H1 (cell line): ENCODE measurements at regions not wholly inside any gene's neighbourhood (a gene's known extent, or its start where the extent isn't known, plus 50 kb on each side); places are given as distances from the start of the nearest gene placed in this dataset.

Source experiments
- CTCF ChIA-PET: fragments of 300-600 bp; sonication (Branson Sonifier 250); formaldehyde crosslinking; loops from one replicate; lab custom pipeline; 2021; ENCODE audit not compliant: partially characterized antibody; lab: Charles Lee
- POLR2A ChIA-PET: fragments of 300-600 bp; sonication (Branson Sonifier 250); formaldehyde crosslinking; loops from one replicate; lab custom pipeline; 2021; ENCODE audit warnings: inconsistent platforms; ENCODE audit not compliant: partially characterized antibody; lab: Charles Lee
- DNase-seq, 2 experiments: peaks; one replicate each; pipeline versions ENCODE4 v3.0.0 to v3.0.0-alpha.2; 2010 to 2022; ENCODE audit warnings: low spot score in 2 of 2, low read depth in 1 of 2, mixed read lengths in 1 of 2
- FAIRE-seq: peaks from 2 replicates; lab custom pipeline; 2011; peaks lifted over from hg19 to GRCh38; lab: Jason Lieb, UNC
- H2AFZ ChIP-seq: 2 replicates; pipeline ENCODE4 v1.8.1; 2012; ENCODE audit warnings: low read length, inconsistent platforms
- H2AK5ac ChIP-seq: 2 replicates; pipeline ENCODE4 v1.6.1; 2013; ENCODE audit warnings: low read depth, low read length
- H2BK120ac ChIP-seq: replicated peaks from 2 replicates; pipeline ENCODE3; 2013; ENCODE audit warnings: low read depth, low read length, inconsistent platforms
- H2BK12ac ChIP-seq: 2 replicates; pipeline ENCODE4 v1.6.1; 2013; ENCODE audit warnings: low read depth, low read length
- H2BK15ac ChIP-seq: 2 replicates; pipeline ENCODE4 v1.6.1; 2013; ENCODE audit warnings: low read length
- H2BK20ac ChIP-seq: 2 replicates; pipeline ENCODE4 v1.6.1; 2013; ENCODE audit warnings: low read length
- H2BK5ac ChIP-seq: 2 replicates; pipeline ENCODE4 v1.6.1; 2013; ENCODE audit warnings: low read depth, low read length
- H3K14ac ChIP-seq: 2 replicates; pipeline ENCODE4 v1.6.1; 2013; ENCODE audit warnings: inconsistent platforms; ENCODE audit not compliant: insufficient read length
- H3K18ac ChIP-seq: 2 replicates; pipeline ENCODE4 v1.6.1; 2013; ENCODE audit warnings: low read length; ENCODE audit errors: extremely low read depth
- H3K23ac ChIP-seq: 2 replicates; pipeline ENCODE4 v1.6.1; 2013; ENCODE audit warnings: inconsistent platforms; ENCODE audit not compliant: insufficient read length
- H3K23me2 ChIP-seq: 2 replicates; pipeline ENCODE4 v1.6.1; 2013; ENCODE audit warnings: low read depth, low read length
- H3K27ac ChIP-seq: 2 replicates; pipeline ENCODE4 v1.6.1; 2011; ENCODE audit warnings: low read depth, low read length, inconsistent platforms
- H3K27me3 ChIP-seq, 4 experiments: replicated peaks in 1 of 4; 1 replicate in 1 of 4; 2 replicates in 3 of 4; pipeline versions ENCODE4 v1.6.1 to v1.8.1; 2011 to 2013; ENCODE audit warnings: low read length in 3 of 4, mild to moderate bottlenecking in 3 of 4, inconsistent platforms in 2 of 4, mixed read lengths in 2 of 4, moderate library complexity in 1 of 4; ENCODE audit not compliant: control insufficient read depth in 3 of 4, insufficient read depth in 3 of 4; ENCODE audit errors: extremely low read depth in 1 of 4
- H3K36me3 ChIP-seq, 4 experiments: 2 replicates each; pipeline versions ENCODE4 v1.6.1 to v1.8.1; 2011 to 2013; ENCODE audit warnings: mild to moderate bottlenecking in 4 of 4, low read length in 3 of 4, moderate library complexity in 2 of 4, control low read depth in 1 of 4, inconsistent platforms in 1 of 4; ENCODE audit not compliant: insufficient read depth in 4 of 4, control insufficient read depth in 2 of 4
- H3K4ac ChIP-seq: replicated peaks from 2 replicates; pipeline ENCODE3; 2013; ENCODE audit warnings: low read length, low read depth, mixed read lengths, inconsistent platforms; ENCODE audit not compliant: insufficient read length
- H3K4me1 ChIP-seq, 4 experiments: replicated peaks in 1 of 4; 1 replicate in 1 of 4; 2 replicates in 3 of 4; pipeline versions ENCODE4 v1.6.1 to v1.8.1; 2011 to 2013; ENCODE audit warnings: low read length in 3 of 4, inconsistent platforms in 2 of 4, mixed read lengths in 1 of 4; ENCODE audit not compliant: insufficient read depth in 4 of 4, control insufficient read depth in 3 of 4
- H3K4me2 ChIP-seq, 2 experiments: 2 replicates each; pipeline versions ENCODE4 v1.6.1 to v1.8.1; 2011 to 2013; ENCODE audit warnings: low read depth in 2 of 2, low read length in 2 of 2, control low read depth in 1 of 2, inconsistent platforms in 1 of 2, mild to moderate bottlenecking in 1 of 2; ENCODE audit not compliant: insufficient read depth in 1 of 2
- H3K4me3 ChIP-seq, 4 experiments: fragments of 200-600, 300-600 bp in 1 of 4; sonication (generic), shearing (Covaris generic), sonication (Bioruptor Twin) in 1 of 4; 2 replicates each; pipeline versions ENCODE4 v1.5.1 to v1.8.1; 2011 to 2016; ENCODE audit warnings: low read length in 4 of 4, low read depth in 3 of 4, control low read depth in 2 of 4, inconsistent platforms in 2 of 4, mild to moderate bottlenecking in 2 of 4, mixed read lengths in 1 of 4, moderate library complexity in 1 of 4; ENCODE audit not compliant: insufficient read depth in 2 of 4; ENCODE audit errors: extremely low read depth in 1 of 4
- H3K56ac ChIP-seq: replicated peaks from 2 replicates; pipeline ENCODE3; 2013; ENCODE audit warnings: low read depth, mild to moderate bottlenecking, mixed read lengths, low read length, inconsistent platforms; ENCODE audit not compliant: insufficient read length
- H3K79me1 ChIP-seq: 2 replicates; pipeline ENCODE4 v1.6.1; 2013; ENCODE audit warnings: low read depth, low read length, control low read depth
- H3K79me2 ChIP-seq, 2 experiments: 2 replicates each; pipeline versions ENCODE4 v1.6.1 to v1.8.1; 2012 to 2013; ENCODE audit warnings: low read length in 2 of 2, mild to moderate bottlenecking in 2 of 2, inconsistent platforms in 1 of 2; ENCODE audit not compliant: insufficient read depth in 2 of 2, control insufficient read depth in 1 of 2
- H3K9ac ChIP-seq, 4 experiments: replicated peaks in 1 of 4; 1 replicate in 1 of 4; 2 replicates in 3 of 4; pipeline versions ENCODE4 v1.6.1 to v1.8.1; 2011 to 2013; ENCODE audit warnings: low read depth in 3 of 4, low read length in 3 of 4, control low read depth in 2 of 4, mild to moderate bottlenecking in 2 of 4, moderate library complexity in 2 of 4, inconsistent platforms in 1 of 4; ENCODE audit errors: extremely low read depth in 1 of 4
- H3K9me3 ChIP-seq, 2 experiments: 2 replicates each; pipeline versions ENCODE4 v1.6.1 to v1.8.1; 2012 to 2013; ENCODE audit warnings: mild to moderate bottlenecking in 2 of 2, moderate library complexity in 2 of 2, control low read depth in 1 of 2, inconsistent platforms in 1 of 2, low read depth in 1 of 2, low read length in 1 of 2, mixed read lengths in 1 of 2; ENCODE audit not compliant: insufficient read depth in 2 of 2
- H4K20me1 ChIP-seq, 2 experiments: replicated peaks in 1 of 2; 2 replicates each; pipeline versions ENCODE3 to v1.8.1; 2011 to 2013; ENCODE audit warnings: inconsistent platforms in 2 of 2, low read length in 2 of 2, mild to moderate bottlenecking in 1 of 2; ENCODE audit not compliant: insufficient read depth in 2 of 2, control insufficient read depth in 1 of 2
- H4K5ac ChIP-seq: 2 replicates; pipeline ENCODE4 v1.6.1; 2013; ENCODE audit warnings: low read length, low read depth, mixed read lengths, inconsistent platforms; ENCODE audit not compliant: insufficient read length
- H4K8ac ChIP-seq: 2 replicates; pipeline ENCODE4 v1.8.0; 2013; ENCODE audit warnings: mild to moderate bottlenecking, moderate library complexity, low read length, inconsistent platforms; ENCODE audit not compliant: insufficient read depth; ENCODE audit errors: extremely low read depth
- H4K91ac ChIP-seq: replicated peaks from 2 replicates; pipeline ENCODE3; 2013; ENCODE audit warnings: low read length, mixed read lengths, inconsistent platforms; ENCODE audit not compliant: insufficient read length
- BACH1 ChIP-seq: IDR thresholded peaks from 2 replicates; pipeline ENCODE4 v1.6.1; 2012; ENCODE audit warnings: low read length, improper control_type of control experiment
- BRCA1 ChIP-seq: IDR thresholded peaks from 2 replicates; pipeline ENCODE4 v1.6.1; 2012; ENCODE audit warnings: low read depth, low read length, improper control_type of control experiment
- CTBP2 ChIP-seq: IDR thresholded peaks from 2 replicates; pipeline ENCODE4 v1.7.0; 2011; ENCODE audit warnings: borderline replicate concordance, mild to moderate bottlenecking, moderate library complexity, mixed read lengths, low read length; ENCODE audit not compliant: insufficient read depth, insufficient read length
- CTCF ChIP-seq, 3 experiments: IDR thresholded peaks; 1 replicate in 2 of 3; 2 replicates in 1 of 3; pipeline versions ENCODE4 v1.5.1 to v1.6.1; 2011; ENCODE audit warnings: low read length in 3 of 3, mild to moderate bottlenecking in 3 of 3, inconsistent platforms in 2 of 3, low read depth in 1 of 3, moderate library complexity in 1 of 3; ENCODE audit not compliant: insufficient read depth in 1 of 3; ENCODE audit errors: control extremely low read depth in 1 of 3
- POLR2A ChIP-seq, 2 experiments: IDR thresholded peaks; 1 replicate in 1 of 2; 2 replicates in 1 of 2; pipeline ENCODE4 v1.6.1; 2011; ENCODE audit warnings: low read depth in 2 of 2, low read length in 2 of 2, mild to moderate bottlenecking in 2 of 2; ENCODE audit errors: control extremely low read depth in 1 of 2
- WGBS, 2 experiments: shearing (Covaris generic) in 1 of 2; methylation state at CpG; one replicate each; pipeline versions ENCODE4 v1.1.6 to v1.1.7; 2013 to 2015; ENCODE audit warnings: low lambda C conversion rate in 2 of 2, mixed read lengths in 2 of 2, inconsistent platforms in 1 of 2, low coverage in 1 of 2, missing lambda C conversion rate in 1 of 2; ENCODE audit not compliant: insufficient replicate concordance in 2 of 2, insufficient coverage in 1 of 2, insufficient read length in 1 of 2; ENCODE audit errors: extremely low coverage in 1 of 2, missing lambda C conversion rate in 1 of 2; 5-methylcytosine and 5-hydroxymethylcytosine counted together

- Histone ChIP-seq H3K18ac (no peak overlapping the region), H2AFZ (no peak overlapping the region), H4K91ac (no peak overlapping the region), H3K9me3 (no peaks in the 10 kb centered on the region), H3K79me1 (no peaks in the 10 kb centered on the region), H4K20me1 (peaks cover 0 to 2% of the 10 kb centered on the region in 2 experiments), H3K4me2 (no peak overlapping the region), H3K56ac (no peak overlapping the region), H3K14ac (no peak overlapping the region), H3K4ac (no peak overlapping the region), H2BK12ac (no peak overlapping the region), H3K79me2 (no peaks in the 10 kb centered on the region), H4K5ac (no peak overlapping the region), H2BK120ac (no peak overlapping the region), H3K9ac (no peak overlapping the region), H2AK5ac (no peak overlapping the region), H2BK15ac (no peak overlapping the region), H2BK20ac (no peak overlapping the region), H3K36me3 (no peaks in the 10 kb centered on the region), H2BK5ac (no peak overlapping the region), H4K8ac (no peak overlapping the region), H3K23ac (no peak overlapping the region), H3K23me2 (no peaks in the 10 kb centered on the region; the same call in 1 of the 2 replicates), H3K27me3 (no peaks in the 10 kb centered on the region; a peak in 1 of 7 replicates), H3K4me1 (no peaks in the 10 kb centered on the region), H3K4me3 (no peak overlapping the region), H3K27ac (no peak overlapping the region)
- ChIA-PET POLR2A (no interaction called here), CTCF (interaction anchor here (1.1 kb wide), 1 partner anchor 13 kb away, joined by 4 read pairs; no protein-coding TSS in a partner anchor)
- FAIRE-seq (no peak), DNase-seq (no peak)
- TF ChIP-seq POLR2A (IDR thresholded peaks at IDR 0.05; ENCODE audit: control extremely low read depth in 1 of 2, low read depth in 2 of 2, low read length in 2 of 2) (no peak), BACH1 (no peak), CTBP2 (no peak), CTCF (IDR thresholded peaks at IDR 0.05; ENCODE audit: control extremely low read depth in 1 of 3, insufficient read depth in 1 of 3, low read depth in 1 of 3, low read length in 3 of 3) (no peak), BRCA1 (no peak)
- WGBS, 2 experiments: 73% methylated on average over 2 of the region's 2 CpGs; no CpG with 5 or more reads in 1 of the 2 experiments
These were observed 53.8 kb downstream of the DNAAF9 start for GRCh38 chr20:3353646-3354045.
